GM18511 (cell line): ENCODE measurements at regions not wholly inside any gene's neighbourhood (a gene's known extent, or its start where the extent isn't known, plus 50 kb on each side); places are given as distances from the start of the nearest gene placed in this dataset.

ENCODE experiments used
- ATAC-seq: cut with Tn5 transposase; IDR thresholded peaks from one replicate; pipeline ENCODE4 v1.9.1; 2021; ENCODE audit warnings: mild to moderate bottlenecking, moderate library complexity; ENCODE audit not compliant: unreplicated experiment

GRCh38 chr20:50284811-50285375 is 94.3 kb downstream of the CEBPB start:
- ATAC-seq = no peak

DNA sequence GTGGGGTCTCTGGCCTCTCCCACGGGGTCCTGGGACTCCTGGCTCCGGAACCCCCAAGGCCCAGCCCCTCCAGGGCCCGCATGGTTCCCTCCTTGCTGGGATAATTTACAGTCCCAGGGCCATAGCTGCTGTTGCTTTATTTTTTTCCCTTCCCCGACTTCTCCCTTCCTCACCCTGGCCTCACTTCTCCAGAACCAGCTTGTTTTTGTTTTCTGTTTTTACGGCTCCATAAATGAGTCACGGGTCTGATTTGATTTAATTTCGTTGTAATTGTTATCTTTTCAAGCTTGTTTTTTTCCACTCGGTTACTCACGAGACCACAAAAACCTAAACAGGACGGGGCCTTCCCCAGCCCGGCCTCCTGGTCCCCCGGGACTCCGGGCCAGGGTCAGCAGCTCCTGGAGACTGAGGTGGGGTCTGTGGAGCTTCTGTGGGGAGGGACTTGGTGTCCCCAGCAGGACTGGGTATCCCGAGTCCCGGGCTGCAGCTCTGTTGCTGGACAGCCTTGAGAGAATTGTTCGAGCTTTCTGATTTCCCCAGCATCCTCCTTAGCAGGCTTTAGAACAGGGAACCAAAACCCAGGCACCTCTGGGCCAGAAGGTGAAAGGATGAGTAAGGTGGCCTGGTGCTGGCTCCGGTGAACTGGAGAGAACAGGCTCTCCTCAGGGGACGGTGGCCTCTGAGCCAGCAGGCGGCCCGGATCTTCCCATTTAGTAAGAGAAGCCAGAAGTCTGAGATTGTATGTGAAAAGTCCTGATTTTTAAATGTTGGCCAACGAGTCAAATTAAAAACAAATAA is 94.9 kb downstream of the CEBPB start:
- peak; percentile 77 for ATAC-seq

GRCh38 chr20:50286174-50286511 is 95.5 kb downstream of the CEBPB start:
- peak; percentile 37 for ATAC-seq

GRCh38 chr20:50286609-50287008 is 96.0 kb downstream of the CEBPB start:
- ATAC-seq = no peak

DNA sequence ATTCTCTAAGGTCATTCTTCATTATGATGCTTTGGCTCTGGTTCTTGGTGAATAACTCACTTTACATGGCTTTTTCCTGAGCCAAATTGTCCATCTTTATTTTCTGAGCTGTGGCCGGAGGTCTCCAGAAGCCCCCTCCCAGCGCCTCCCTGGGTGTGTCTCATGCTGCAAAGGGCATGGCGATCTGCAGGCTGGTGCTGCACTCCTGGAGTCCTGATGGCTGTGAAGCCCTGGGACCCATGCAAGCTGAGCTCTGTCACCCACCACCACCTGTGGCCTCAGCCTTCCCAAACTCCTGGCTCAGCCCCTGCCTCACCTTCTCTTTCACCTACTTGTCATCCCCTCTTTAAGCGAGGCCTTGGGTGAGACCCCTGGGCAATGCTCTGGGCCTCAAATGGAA is 96.9 kb downstream of the CEBPB start:
- ATAC-seq = no peak

DNA sequence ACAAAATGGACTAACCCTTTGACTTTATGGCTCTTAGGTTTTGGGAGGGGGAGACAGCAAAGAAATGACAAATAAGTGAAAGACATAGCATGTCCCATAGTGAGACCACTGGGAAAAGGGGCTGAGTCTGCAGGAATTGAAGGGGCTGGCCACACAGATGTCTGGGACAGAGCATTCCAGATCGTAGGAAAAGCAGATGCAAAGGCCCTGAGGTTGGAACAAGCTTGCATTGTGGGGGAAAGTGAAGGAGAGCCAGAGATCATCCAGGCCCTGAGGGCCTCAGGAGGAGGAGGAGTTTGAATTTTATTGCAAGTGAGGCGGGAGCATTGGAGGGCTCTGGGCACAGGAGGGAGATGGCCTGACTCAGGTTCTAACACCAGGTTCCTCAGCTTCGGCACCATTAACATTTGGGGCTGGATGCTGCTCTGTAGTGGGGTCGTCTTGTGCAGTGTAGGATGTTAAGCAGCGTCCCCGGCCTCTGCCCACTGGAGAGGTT is 97.5 kb downstream of the CEBPB start:
- ATAC-seq = no peak

- ATAC-seq = no peak
Observed at GRCh38 chr20:50289581-50289980, 99.0 kb downstream of the CEBPB start.

DNA sequence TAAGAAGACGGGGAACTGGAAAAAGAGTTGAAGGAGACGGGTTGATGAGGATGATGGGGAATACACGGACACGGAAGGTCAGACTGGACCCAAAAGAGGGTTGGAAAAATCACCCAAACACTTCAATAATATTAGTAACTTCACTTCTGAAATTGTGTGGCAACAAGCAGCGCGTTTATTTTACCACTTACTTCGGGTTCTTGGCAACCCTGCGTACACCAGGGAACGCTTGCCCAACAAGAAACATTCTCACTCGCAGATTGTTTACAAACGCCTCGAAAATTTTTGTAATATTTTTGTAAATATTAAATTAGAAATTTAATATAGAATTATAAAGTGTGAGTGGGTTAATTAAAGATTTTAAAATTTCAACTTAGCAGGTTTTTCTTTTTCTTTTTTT is 99.5 kb downstream of the CEBPB start:
- no peak for ATAC-seq

- ATAC-seq = no peak
Observed at GRCh38 chr20:50290808-50291207, 100.2 kb downstream of the CEBPB start.

GRCh38 chr20:50291254-50292078 is 100.8 kb downstream of the CEBPB start:
- no peak for ATAC-seq

- no peak for ATAC-seq
Observed at GRCh38 chr20:50292079-50292590, 101.5 kb downstream of the CEBPB start.

- ATAC-seq = no peak
Observed at GRCh38 chr20:50292591-50293283, 102.1 kb downstream of the CEBPB start.

DNA sequence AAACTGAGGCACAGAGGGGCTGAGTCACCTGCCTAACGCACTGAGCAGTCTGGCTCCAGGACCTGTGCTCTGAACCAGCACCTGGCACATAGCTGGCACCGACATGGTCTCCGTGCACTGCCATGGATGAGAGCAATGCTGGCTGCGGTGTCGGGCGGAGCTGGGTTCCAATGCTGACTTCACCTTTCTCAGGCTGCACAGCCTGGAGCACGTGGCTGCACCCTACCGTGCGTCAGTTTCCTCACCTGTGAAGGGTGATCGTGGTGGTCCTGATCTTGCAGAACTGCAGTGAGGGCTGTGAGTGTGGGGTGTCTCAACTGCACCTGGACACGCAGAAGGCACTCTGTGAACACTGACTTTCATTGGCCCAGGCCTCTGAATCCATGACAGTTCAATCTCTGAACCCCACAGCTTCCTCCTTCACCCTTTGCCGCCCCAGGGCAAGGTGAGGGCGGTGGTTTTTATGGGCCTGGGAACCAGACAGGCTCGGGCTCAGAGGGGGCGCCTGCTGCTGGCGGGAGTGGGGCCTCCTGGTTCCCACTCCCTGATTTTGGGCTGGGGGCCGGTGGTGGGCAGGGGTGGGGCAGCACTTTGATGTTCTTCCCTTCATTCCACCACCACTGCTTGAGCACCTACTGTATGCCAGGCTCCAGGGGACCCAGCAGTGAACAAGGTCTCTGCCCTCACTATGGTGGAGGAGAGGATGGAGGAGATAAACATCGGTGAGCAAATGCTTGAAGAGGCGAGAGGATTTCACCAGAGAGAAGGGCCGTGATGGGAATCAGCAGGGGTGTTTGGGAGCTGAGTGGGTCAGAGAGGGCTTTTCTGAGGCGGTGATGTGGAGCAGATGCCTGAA is 102.9 kb downstream of the CEBPB start:
- no peak for ATAC-seq

DNA sequence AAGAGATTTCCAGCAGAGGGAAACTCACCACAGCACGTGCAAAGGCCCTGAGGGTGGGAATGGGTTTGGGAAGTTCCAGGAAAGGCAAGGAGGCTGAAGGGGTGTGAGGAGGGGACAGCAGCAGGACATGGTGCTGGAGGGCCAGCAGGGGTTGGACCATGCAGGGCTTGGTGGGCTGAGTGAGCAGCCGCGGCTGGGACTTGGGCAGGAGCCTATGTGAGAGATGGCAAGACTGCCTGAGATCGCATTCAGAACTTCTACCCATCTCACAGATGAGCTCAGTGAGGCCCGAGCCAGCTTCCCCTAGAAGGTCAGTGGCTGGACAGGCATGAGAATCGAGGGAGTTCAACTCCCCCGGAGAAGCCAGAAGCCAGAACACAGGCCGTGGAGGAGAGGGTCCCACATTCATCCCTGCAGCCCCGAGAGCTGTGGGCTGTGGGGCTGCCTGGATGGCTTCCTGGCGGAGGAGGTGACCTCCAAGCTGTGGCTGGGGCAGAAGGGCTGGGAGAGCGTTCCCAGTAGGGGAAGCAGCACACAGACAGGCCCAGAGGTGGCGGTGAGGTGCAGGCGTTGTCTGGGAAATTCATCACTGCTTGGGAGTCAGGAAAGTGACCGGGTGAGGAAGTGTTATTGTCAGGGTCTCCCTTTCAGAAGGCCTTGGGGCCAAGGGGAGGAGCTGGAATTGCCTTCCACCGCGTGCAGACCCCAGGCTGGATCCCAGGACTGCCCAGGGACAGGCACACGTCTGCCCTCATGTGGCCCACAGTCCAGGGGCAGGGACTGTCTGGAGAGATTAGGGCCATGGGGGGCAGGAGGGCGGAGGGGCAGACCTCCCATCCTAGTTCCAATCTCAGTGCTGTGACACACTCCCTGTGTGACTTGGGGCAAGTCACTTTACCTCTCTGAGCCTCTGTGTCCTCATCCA is 103.8 kb downstream of the CEBPB start:
- no peak for ATAC-seq

DNA sequence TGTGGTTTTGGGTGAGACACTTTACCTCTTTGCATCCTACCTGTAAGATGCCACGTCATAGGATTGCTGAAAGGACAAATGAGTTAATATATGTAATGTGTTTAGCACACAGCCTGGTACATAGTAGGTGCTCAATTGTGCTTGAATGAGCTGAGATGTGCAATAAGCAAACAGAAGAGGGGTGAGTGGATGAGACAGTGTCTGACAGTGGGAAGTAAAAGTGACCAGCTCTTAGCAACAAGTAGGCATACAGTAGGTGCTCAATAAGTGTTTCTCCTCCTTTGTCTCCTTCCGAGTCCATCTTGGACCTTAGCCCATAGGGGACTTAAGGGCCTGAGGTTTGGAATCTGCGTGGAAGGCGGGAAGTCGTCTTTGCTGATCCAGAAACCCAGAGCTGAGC is 104.7 kb downstream of the CEBPB start:
- no peak for ATAC-seq

DNA sequence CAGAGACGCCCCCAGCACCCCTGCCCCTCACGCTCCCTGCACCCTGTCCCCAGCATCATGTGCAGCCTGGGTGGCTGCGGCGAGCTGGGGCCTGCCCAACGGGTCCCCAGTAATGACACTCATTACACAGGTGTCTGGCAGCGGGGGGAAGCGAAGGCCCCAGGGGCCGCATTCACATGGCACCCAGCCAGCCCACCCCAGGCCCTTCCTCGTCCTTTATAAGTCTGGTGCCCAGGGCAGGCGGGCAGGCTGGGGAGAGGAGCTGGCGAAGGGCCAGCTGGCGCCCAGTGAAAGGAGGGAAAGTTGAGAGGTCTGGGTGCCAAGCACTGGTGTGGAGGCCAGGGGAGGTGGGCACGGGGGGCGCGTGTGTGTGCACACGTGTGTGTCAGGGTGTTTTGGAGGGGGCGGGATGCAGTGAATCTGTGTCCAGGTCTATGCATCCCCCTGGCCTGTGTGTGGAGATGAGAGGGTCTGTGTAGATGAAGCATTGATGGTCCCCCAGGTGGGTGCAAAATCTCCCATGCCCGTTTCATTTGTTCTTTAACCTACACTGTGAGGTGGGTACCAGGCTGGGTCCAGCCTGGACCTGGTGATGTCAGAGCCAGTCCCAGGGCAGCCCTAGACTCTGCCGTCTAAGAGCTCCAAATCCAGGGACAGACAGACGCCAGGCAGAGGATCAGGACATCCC is 105.3 kb downstream of the CEBPB start:
- no peak for ATAC-seq

- ATAC-seq = no peak
Observed at GRCh38 chr20:50296450-50297375, 106.1 kb downstream of the CEBPB start.
